K562 (cell line): ENCODE measurements at regions not wholly inside any gene's neighbourhood (a gene's known extent, or its start where the extent isn't known, plus 50 kb on each side); places are given as distances from the start of the nearest gene placed in this dataset.

Source experiments
- ATF4 ChIP-seq: fragments of 450-650 bp; formaldehyde crosslinking; IDR thresholded peaks from 2 replicates; pipeline ENCODE4 v1.4.0; 2022; ENCODE audit warnings: mild to moderate bottlenecking, moderate library complexity
- EP300 ChIP-seq: IDR thresholded peaks from 2 replicates; pipeline ENCODE4 v1.6.1; 2012; ENCODE audit warnings: low read length, improper control_type of control experiment
- ESRRB ChIP-seq: fragments of 250-450 bp; sonication (Bioruptor Pico); IDR thresholded peaks from 2 replicates; pipeline ENCODE4 v1.5.0; 2020; ENCODE audit warnings: mild to moderate bottlenecking, moderate library complexity, borderline replicate concordance
- GABPB1 ChIP-seq: sonication (generic); formaldehyde crosslinking; IDR thresholded peaks from 2 replicates; pipeline ENCODE4 v1.8.0; 2022; ENCODE audit warnings: mild to moderate bottlenecking, missing genetic modification reagents
- GATAD2B ChIP-seq: fragments of 450-650 bp; IDR thresholded peaks from 2 replicates; pipeline ENCODE4 v1.6.1; 2017; ENCODE audit warnings: mild to moderate bottlenecking, borderline replicate concordance
- HDAC8 ChIP-seq: fragments of 450-650 bp; IDR thresholded peaks from 2 replicates; pipeline ENCODE4 v1.6.1; 2016; ENCODE audit warnings: mild to moderate bottlenecking, missing genetic modification characterization, moderate library complexity, missing compliant biosample characterization
- HDGF ChIP-seq: fragments of 450-650 bp; IDR thresholded peaks from 2 replicates; pipeline ENCODE4 v1.6.1; 2016
- MECOM ChIP-seq: fragments of 250-450 bp; sonication (Bioruptor Pico); IDR thresholded peaks from 2 replicates; pipeline ENCODE4 v1.8.0; 2022; ENCODE audit warnings: inconsistent platforms
- NCOR1 ChIP-seq: fragments of 450-650 bp; IDR thresholded peaks from 2 replicates; pipeline ENCODE4 v1.6.1; 2016; ENCODE audit warnings: mild to moderate bottlenecking, moderate library complexity
- TBL1XR1 ChIP-seq, 2 experiments: IDR thresholded peaks; 2 replicates each; pipeline ENCODE4 v1.6.1; 2012; ENCODE audit warnings: improper control_type of control experiment in 2 of 2, low read length in 2 of 2, mild to moderate bottlenecking in 1 of 2
- TCFL5 ChIP-seq: fragments of 250-450 bp; sonication (Bioruptor Pico); conservative IDR thresholded peaks from 2 replicates; pipeline ENCODE4 v1.6.1; 2021; ENCODE audit warnings: mild to moderate bottlenecking, moderate library complexity, matching md5 sums
- ZFP36 ChIP-seq: fragments of 150-350 bp; IDR thresholded peaks from 2 replicates; pipeline ENCODE4 v1.6.1; 2018; ENCODE audit warnings: low read length, low read depth; ENCODE audit not compliant: partially characterized antibody
- ZNF41 ChIP-seq: fragments of 250-450 bp; sonication (Bioruptor Pico); conservative IDR thresholded peaks from 2 replicates; pipeline ENCODE4 v1.4.0; 2020; ENCODE audit warnings: mild to moderate bottlenecking
- ZNF785 ChIP-seq: fragments of 250-450 bp; sonication (Bioruptor Pico); IDR thresholded peaks from 2 replicates; pipeline ENCODE4 v1.4.0; 2020; ENCODE audit warnings: mild to moderate bottlenecking
- TF ChIP-seq, protein P1 (sequence below): fragments of 450-650 bp; formaldehyde crosslinking; IDR thresholded peaks from 2 replicates; pipeline ENCODE4 v1.4.0; 2020; ENCODE audit warnings: mild to moderate bottlenecking, moderate library complexity
- TF ChIP-seq, protein P2 (sequence below), 2 experiments: fragments of 450-650 bp; conservative IDR thresholded peaks; 2 replicates each; pipeline ENCODE4 v1.6.1; 2017; ENCODE audit warnings: mild to moderate bottlenecking in 2 of 2, moderate library complexity in 2 of 2
- TF ChIP-seq, protein P3 (sequence below), 2 experiments: IDR thresholded peaks in 1 of 2; conservative IDR thresholded peaks in 1 of 2; 2 replicates each; pipeline ENCODE4 v1.6.1; 2016; ENCODE audit warnings: low read depth in 2 of 2, mild to moderate bottlenecking in 1 of 2, missing compliant biosample characterization in 1 of 2, missing genetic modification characterization in 1 of 2, moderate library complexity in 1 of 2

DNA sequence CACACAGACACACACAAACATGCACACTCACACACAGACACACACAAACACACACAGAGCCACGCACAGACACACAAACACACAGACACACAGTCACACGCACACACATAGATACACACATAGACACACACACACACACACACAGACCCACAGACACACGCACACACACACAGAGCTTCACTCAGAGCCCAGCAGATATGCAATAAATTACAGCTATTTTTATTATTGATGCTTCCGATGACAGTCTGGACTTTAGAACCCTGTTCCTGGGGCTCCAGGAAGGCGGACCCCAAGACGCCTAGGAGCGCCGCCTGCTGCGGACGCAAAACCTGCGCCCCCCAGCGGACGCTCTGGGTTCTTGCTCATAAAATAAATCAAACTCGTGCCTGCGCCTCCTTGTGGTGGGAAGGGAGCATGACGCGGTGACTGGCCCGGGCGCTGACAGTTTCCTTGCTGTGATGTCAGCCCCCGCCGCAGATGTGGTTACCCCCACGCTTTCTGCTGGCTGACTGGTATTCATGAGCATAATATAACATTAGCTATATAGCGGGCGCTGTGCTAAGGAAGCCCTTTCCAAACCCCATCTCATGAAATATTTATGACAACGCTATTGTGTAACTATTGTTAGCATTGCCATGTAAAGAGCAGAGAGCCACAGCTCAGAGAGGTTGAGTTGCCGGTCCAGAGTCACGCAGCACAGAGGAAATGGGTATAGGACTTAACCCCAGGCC is 64.4 kb upstream of the TM9SF2 start (continued):
- TF ChIP-seq, protein P1, sequence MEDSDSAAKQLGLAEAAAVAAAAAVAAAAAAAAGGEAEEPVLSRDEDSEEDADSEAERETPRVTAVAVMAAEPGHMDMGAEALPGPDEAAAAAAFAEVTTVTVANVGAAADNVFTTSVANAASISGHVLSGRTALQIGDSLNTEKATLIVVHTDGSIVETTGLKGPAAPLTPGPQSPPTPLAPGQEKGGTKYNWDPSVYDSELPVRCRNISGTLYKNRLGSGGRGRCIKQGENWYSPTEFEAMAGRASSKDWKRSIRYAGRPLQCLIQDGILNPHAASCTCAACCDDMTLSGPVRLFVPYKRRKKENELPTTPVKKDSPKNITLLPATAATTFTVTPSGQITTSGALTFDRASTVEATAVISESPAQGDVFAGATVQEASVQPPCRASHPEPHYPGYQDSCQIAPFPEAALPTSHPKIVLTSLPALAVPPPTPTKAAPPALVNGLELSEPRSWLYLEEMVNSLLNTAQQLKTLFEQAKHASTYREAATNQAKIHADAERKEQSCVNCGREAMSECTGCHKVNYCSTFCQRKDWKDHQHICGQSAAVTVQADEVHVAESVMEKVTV: peak; percentile 87
- TF ChIP-seq ZFP36: peak; percentile 81
- no peak for TF ChIP-seq HDGF
- TF ChIP-seq TBL1XR1 (IDR thresholded peaks at IDR 0.05; ENCODE audit: low read length in 2 of 2): peak in 1 of 2 experiments; percentile 9; a peak in 1 of 4 replicates
- TF ChIP-seq, protein P2, sequence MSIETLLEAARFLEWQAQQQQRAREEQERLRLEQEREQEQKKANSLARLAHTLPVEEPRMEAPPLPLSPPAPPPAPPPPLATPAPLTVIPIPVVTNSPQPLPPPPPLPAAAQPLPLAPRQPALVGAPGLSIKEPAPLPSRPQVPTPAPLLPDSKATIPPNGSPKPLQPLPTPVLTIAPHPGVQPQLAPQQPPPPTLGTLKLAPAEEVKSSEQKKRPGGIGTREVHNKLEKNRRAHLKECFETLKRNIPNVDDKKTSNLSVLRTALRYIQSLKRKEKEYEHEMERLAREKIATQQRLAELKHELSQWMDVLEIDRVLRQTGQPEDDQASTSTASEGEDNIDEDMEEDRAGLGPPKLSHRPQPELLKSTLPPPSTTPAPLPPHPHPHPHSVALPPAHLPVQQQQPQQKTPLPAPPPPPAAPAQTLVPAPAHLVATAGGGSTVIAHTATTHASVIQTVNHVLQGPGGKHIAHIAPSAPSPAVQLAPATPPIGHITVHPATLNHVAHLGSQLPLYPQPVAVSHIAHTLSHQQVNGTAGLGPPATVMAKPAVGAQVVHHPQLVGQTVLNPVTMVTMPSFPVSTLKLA (conservative IDR thresholded peaks at IDR 0.05): peak in 1 of 2 experiments; percentile 37; a peak in 2 of 4 replicates
- TF ChIP-seq EP300: 0 out of 2 replicates have a peak, but pooled peaks have one; percentile 6
- no peak for TF ChIP-seq ESRRB (CRISPR knock-in tag)
- TF ChIP-seq NCOR1: no peak
- TF ChIP-seq TCFL5 (CRISPR knock-in tag): no peak
- TF ChIP-seq ZNF785: no peak
- TF ChIP-seq, protein P3, sequence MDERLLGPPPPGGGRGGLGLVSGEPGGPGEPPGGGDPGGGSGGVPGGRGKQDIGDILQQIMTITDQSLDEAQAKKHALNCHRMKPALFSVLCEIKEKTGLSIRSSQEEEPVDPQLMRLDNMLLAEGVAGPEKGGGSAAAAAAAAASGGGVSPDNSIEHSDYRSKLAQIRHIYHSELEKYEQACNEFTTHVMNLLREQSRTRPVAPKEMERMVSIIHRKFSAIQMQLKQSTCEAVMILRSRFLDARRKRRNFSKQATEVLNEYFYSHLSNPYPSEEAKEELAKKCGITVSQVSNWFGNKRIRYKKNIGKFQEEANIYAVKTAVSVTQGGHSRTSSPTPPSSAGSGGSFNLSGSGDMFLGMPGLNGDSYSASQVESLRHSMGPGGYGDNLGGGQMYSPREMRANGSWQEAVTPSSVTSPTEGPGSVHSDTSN (CRISPR knock-in tag; IDR thresholded peaks at IDR 0.05; ENCODE audit: low read depth): no peak
- TF ChIP-seq, protein P3 (tag; conservative IDR thresholded peaks at IDR 0.05; ENCODE audit: low read depth): peak; percentile 65
- TF ChIP-seq GABPB1: peak; percentile 52; the same call in 1 of the 2 replicates
- TF ChIP-seq ZNF41 (CRISPR knock-in tag): no peak
- TF ChIP-seq ATF4 (CRISPR knock-in tag): no peak
- TF ChIP-seq HDAC8 (tag): no peak
- no peak for TF ChIP-seq MECOM (CRISPR knock-in tag)
- 0 out of 2 replicates have a peak, but pooled peaks have one; percentile 36 for TF ChIP-seq GATAD2B
